ENCODE measurements at regions not wholly inside any gene's neighbourhood (a gene's known extent, or its start where the extent isn't known, plus 50 kb on each side); places are given as distances from the start of the nearest gene placed in this dataset.
"Not testable (repeated sequence)": the region's sequence is repeated elsewhere in the genome, so short reads cannot be mapped to it uniquely, and the experiment has no call there.

DNA sequence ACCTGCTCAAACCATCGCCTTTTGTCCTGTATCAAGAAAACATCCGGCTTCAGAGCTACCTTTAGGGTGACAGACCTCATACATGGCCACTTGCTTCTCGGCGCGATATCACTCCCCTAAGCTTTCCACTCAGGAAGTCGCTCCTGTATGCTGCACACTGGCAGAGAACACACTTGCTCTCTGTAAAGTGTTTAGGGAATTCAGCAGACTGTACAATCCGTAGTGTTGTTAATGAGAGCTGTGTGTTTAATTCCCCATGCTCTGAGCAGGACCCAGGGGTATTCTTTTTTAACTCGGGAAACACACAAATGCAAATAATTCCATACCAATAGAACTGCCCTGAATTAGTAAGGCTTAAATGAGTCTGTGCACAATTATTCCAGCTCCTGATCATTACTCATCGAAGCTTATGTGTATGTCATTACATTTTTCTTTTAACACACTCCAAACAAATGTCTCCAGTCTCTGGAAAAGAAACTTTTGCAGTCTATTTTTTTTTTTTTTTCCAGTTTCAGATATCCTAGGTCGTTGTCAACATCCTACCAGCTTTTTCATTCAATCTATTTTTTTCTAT, 338.7 kb upstream of the ARID1B start:
- DNase-seq: no peak

DNA sequence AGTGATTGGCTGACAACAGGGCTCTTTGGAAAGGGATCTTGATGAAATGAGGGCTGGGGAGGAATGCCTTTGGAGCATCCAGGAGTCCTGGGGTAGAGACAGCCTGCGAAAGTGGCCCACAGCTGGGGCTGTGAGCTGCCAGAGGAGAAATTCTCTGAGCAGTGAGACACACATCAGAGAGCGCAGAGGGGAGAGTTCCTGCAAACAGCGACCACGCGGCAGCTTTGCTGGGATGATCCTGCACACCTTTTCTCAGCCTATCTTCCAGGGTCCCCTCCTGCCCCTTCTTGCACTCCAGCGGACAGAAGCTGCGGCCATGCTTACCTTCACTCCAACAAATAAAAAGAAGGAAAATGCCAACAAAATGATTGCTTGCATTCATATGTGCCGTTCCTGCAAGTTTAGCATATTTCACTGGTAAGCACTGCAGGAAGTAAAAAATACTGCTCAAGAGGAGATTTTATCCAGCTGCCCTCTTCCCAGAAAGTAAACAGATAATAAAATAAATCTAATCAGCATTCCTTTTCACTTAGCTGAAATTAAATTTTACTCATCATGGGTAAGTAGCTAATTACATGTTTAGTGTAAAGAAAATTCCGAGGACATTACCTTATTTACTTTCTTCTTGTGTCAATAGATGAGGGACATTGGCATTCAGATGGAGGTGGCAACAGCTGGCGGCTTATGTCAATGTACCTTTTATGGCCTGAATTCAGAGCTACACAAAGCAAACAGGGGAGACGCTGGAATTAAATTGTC, 339.9 kb upstream of the ARID1B start:
- DNase-seq: no peak

DNA sequence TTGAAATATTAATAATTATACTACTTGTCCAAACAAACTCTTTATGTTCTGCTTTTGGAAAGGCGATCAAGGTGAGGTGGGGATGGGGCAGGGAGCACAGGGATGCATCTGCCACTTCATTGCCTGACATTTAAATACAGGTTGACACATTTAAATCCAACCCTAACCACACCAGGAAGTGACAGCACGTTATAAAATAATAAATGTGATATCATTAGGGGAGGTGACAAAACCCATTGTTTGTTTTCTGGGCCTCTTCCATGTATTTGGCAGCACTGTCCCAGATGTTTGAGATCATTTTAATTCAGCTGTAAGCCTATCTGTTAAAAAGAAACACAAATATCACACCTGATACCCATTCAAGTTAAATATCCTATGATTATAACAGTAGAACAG, 342.4 kb upstream of the ARID1B start:
- no peak for DNase-seq

DNA sequence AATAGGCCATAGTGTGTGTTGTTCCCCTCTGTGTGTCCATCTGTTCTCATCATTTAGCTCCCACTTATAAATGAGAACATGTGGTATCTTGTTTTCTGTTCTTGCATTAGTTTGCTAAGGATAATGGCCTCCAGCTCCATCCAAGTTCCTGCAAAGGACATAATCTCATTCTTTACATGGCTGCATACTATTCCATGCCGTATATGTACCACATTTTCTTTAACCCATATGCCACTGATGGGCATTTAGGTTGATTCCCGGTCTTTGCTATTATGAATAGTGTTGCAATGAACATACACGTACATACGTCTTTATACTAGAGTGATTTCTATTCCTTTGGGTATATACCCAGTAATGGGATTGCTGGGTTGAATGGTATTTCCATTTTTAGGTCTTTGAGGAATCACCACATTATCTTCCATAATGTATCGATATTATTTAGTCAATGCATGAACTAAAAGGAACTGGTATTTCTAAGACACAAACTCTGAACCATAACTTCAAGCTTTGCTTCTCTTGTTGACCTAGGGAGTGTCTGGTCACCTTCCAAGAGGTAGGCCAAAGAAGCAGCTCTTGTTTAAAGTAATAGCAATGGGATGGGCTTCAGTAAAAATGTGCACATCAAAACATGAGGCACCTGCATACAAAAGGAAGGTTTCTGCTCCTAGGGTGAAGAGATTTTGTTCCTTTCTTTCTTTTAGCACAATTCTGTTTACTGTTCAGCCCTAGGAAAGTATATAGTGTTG, 343.0 kb upstream of the ARID1B start:
- no peak for DNase-seq

DNA sequence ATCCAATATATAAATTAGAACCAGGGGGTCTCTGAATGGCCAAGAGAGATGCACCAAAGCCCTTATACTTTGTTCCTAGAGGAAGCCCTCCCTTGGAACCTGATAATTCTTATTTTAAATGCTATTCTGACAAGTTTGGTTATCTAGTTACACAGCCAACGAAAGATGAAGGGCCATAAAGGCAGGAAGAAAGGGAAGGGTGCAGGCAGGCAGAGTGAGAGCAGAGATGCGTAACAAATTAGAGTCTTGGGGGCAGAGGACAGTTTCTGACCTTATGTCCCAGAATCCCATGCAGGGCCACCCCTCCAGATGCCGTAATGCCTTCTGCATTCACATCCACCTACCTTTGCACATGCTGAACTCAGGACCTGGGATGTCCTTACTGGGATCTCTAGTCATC, 344.6 kb upstream of the ARID1B start:
- DNase-seq: no peak

DNA sequence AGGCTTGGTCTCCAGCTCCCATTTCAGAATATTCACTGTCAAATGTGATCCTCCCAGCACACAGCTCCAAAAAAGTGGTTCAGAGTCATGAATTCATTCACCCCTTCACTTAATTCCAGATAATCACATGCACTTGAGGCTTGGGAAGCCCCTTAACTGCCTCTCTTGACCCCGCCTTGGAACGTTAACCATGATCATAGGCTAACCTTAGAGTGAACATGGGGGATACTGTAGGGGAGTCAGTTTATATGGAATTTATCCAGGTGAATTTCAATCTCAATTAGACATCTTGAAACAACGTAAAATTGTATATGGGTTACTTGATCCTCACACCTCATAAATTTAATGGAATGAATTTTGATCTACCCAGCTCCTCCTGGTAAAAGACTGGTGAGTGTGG, 346.8 kb upstream of the ARID1B start:
- no peak for DNase-seq

DNA sequence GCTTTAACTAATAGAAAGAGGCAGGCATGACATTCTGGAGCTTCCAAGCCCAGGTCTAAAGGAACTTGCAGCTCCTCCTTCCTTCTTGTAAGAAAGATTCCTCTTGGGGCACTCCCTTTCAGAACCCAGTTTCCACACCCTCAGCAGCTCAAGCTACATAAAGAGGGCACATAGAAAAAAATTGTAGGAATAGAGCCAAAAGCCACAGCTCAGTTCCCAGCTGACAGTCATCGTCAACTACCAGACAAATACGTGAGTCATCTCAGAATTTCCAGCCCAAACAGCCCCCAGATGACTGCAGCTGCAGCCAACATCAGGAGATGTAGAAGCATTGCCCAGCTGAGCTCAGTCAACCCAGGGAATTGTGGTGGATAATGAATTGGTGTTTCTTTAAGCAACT, 349.8 kb upstream of the ARID1B start:
- no peak for DNase-seq

DNA sequence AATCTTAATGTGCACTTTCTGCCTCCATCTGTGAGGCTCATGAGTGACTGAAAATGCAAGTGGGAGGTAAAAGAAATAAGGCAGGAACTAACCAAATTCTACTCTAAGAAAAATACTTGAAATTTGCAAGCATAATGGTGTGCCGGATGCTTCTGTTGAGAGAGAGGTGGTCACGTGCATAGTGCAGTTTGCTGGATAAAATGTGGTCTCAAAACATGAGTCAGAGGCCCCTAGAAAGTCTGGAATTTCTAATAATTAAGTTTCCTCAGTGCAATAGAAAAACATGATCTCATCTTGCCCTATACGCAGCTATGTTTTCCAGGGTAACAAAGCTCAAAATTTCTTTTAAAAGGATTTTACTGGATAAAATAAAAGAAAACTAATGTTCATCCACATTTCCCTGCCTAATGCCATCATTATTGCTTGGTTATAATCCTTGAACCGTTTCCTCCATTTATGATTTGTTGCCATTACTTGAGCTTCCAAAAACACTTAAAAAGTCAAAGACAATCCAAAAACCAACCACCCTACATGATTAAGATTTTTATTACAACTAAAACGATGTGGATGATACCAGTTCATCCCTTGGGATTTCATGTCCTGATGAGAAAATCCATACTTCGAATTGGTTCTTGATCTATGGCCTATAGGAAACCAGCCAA, 351.7 kb upstream of the ARID1B start:
- no peak for DNase-seq

DNA sequence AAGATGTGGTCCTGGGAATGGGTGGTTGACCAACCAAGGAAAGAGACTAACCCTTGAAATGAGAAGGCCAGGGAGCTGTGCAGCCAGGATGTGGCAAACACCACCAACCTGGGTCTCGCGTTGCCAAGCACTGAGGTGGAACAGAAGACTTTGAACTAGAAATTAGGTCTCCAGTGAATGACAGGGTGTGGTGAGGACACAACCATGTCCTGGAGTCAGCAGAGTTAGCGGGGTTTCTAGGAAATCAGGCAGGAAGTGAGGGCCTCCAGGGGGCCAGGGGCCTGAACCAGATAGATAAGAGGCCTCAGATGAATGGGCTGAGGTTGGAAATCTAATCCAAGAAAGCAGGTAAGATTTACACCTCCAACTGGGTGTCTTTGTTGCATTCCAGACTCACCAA, 353.3 kb upstream of the ARID1B start:
- no peak for DNase-seq

DNA sequence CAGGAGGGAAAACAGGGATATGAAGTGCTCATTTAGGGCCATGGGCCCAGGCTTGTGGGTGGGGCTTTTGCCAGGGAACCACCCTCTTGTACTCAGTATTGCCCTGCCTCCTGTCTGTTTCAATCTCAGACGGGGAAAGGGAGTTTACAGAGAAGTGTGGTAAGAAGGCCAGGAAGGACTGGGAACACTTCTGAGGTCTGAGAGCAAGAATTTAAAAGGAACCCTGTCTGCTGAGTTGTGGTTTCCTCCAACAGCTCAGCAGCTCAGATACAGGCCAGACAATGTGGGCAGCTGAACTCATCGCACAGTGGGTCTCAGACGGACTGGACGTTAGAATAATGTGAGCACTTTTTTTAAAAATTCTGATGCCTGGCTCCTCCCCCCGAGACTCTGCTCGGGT, 354.1 kb upstream of the ARID1B start:
- DNase-seq: no peak

DNA sequence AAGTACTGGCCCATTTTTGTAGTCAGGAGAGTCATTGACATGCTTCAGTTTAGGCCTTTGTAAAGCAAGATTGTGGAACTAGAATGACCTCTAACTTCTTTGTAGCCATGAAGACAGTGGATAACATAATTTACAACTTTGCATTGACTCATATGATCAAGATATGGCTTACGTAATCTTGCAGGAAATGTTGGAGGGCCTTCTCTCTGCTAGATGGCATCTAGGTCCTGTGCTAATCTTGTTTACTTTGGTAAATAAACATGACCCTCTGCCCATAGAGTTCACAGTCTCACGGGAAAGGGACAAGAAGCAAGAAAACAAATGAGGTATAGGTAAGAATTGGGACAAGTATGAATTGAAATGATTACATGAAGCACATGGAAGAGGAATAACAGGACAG, 355.2 kb upstream of the ARID1B start:
- DNase-seq: no peak

DNA sequence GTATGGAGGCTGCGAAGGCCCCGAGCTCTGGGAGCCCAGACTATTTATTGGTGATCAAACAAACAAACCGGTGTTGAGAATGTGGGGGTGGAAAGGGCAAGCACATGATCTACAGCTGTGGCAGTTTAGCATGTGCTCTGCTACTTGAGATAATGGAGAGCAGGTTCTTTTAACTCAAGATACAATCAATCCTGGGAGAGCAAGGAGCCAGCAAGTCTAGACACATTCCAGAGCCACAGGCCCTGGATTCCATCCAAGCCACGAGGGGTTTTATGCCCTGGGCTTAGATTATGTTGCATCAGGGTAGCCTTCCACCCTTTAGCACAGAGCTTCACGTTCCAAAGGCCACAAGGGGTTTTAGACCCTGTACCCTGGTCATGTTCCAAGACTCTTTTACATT, 355.9 kb upstream of the ARID1B start:
- DNase-seq: not testable (repeated sequence)

DNA sequence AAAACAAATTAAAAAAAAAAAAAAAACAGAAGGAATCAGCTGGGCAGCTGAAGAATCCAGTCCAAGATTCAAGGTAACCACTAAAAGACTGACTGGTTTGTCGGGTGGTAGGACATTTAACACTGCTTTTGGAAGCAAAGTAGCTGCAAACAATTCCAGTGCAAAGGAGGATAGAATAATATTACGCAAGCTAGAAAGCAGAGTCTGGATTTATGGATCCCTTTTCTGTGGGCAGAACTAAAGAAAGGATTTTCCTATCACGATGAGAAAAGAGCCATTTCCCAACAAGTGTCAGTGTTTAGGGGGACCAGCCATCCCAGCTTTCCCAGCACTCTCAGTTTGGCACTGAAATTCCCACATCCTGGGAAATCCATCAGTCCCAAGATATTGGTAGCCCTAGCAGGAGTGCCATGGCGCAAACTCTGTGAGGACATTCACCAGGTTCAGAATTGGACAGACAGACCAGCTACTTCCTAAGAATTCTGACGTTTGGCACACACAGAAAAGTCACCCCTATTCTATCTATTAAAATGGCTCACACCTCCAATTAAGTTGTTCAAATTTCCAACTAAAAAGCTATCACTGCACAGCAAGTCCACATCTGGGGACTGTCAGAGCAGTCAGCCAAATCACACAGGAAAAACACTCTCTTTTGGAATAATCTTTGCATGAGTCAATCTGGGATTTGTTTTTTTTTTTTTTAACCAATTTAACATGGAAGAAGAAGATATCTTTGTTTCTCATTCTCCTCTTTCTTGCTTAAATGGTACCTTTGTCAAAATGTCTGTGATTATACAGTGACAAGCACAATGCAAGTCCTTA, 356.8 kb upstream of the ARID1B start:
- DNase-seq: no peak

DNA sequence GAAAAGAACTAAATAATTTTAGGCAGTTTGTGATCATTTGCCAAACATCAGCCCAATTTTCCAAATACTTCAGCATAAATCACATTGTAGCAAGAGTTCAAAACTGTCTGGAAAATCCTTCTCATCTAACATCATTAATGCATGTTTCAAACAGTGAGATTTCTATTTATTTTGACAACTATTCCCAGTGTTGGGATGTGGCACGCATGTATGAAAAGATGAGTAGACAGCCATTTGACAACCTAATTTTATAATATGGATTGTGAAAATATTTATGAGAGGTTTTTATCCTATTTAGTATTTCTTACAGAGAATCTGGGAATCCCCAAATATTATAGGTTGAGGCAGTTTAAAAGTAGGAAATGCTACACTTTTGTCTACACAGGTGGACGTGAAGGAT, 357.6 kb upstream of the ARID1B start:
- no peak for DNase-seq

DNA sequence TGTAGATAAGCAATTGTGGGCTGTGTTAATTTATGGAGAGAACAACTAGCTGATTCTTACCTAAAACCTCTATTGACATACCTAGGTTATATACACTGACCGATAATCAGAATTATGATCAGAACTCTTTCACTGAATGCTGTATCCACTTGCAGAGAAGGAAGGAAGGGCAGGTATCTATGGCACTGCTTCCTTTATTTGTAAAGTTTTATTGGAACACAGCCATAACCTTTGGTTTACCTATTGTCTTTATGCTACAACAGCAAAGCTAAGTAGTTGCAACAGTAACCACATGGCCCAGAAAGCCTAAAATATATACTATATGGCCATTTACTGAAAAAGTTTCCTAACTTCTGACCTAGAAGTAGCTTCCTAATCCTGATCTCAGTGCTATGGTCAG, 358.9 kb upstream of the ARID1B start:
- no peak for DNase-seq

DNA sequence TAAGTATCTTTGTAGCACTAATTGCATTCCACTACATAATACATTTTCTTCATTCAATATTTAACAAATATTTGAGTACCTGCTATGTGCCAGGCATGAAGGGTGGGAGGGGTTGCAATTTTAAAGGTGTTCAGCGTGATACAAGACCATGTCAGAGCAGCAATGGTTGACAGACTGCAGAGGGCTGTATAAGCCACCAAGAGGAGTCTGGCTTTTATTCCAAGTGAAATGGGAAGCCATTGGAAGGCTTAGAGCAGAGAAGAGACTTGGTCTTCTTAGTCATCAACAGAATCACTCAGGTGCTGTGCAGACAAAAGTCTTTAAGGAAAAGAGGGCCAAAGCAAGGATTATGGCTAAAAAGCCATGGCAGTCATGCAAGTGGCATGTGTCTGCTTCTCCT, 360.8 kb upstream of the ARID1B start:
- DNase-seq: no peak

DNA sequence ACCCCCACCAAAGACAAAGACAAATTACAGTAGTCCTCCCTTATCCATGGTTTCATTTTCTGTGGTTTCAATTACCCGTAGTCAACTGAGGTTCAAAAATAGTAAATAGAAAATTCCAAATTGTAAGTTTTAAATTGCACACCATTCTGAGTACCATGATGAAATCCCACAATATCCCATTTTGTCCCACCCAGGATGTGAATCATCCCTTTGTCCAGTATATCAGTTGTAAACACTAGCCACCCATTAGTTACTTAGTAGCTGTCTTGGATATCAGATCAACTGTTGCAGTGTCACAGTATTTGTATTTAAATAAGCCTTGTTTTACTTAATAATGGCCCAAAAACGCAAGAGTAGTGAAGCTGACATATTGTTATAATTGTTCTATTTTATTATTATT, 364.0 kb upstream of the ARID1B start:
- DNase-seq: no peak

DNA sequence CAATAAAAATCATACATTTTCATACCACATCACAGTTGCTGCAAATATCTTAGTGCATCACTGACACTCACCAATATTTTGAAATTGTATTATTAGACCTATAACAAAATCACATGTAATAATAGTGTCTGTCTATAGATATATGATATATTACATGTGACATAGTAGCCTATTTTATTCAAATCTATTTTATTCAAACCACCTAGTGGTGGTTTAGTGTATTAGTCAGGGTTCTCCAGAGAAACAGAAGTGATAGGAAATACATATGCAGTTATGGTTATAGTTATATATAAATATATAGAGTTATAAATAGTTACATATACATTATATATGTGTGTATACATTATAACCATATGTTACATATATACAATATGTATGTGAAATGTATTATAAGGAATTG, 366.5 kb upstream of the ARID1B start:
- no peak for DNase-seq

DNA sequence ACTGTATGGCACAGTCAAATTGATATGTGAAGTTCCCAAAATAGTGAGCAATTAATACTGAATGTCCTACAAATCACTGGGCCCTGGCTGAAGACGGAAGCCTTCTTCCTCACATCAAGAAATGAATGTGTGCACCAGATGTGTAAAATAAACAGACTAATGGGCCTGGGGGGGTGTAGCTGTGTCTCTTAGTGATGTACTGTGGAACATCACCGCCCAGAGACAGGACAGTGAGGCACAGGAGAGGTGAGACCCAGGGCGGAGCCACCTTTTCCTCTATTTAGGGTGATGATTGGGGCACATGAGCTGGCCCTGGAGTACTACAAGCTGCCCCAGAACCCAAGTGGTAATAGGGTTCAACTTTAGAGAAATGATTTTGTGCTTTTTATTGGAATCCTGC, 368.5 kb upstream of the ARID1B start:
- no peak for DNase-seq

DNA sequence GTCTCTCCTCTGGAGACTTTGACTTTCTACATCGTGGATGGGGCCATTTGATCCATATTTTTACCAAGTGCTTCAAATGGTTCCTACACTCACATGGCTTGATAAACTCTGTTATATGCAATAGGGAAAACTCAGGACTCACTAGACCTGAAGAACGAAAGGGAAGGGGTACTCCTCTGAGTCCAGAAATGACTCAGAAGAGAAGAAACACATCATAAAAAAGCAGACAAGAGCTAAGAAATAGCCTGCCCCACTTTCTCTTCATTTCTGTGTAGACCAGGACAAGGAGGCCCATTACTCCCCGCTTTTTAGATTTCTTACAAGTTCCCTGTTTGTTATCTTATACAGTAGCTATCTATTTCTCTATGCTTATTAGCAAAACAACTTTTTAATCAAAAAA, 369.8 kb upstream of the ARID1B start:
- DNase-seq: no peak

DNA sequence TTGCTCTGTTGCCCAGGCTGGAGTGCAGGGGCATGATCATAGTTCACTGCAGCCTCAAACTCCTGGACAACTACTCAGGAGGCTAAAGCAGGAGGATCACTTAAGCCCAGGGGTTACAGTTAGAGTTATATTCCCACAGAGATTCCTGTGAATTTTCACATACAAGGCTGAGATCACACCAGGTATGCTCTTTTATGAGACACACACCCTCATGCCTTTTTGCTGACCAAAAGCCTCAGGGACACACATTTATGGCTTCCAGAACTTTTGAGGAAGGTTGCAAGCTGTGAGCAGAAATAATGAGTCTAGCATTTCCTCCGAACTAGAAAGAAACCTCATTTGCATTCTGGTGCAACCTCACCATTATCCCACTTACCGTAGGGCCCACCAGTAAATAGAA, 370.5 kb upstream of the ARID1B start:
- DNase-seq: no peak

DNA sequence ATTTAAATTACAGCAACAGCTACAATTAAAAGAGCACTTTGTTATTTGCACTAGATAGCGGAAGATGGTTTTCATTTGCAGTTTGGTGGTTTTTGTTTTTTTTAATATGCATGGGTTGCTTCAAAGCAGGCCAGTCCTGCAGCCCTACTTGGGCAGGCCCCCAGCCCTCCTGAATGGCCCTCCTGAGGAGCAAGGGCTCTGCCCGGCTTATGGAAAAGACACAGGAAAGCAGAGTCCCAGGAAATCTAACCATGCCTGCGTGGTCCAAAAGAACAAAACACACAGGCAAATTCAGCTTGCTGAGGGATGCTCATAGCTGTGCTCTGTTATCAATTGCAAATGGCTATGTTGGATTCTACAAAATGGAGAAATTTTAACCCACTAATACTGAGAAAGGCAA, 371.1 kb upstream of the ARID1B start:
- no peak for DNase-seq

DNA sequence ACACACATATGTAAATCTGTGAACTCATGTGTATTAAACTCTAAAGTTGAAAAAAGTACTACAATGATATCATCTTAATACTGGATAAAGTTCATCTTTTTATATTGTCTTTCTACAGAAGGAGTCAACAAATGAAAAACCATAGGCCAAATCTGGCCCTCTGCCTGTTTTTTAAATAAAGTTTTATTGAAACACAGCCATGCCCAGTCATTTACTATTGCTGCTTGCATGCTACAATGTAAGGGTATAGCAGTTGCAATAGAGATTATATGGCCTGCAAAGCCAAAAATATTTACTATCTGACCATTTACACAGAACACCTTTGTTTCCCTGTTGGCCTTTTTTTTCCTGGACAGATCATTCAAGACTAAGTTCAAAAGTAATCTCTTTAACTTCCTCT, 374.6 kb upstream of the ARID1B start:
- DNase-seq: no peak
